Fibroblast of the aortic adventitia (primary cell): ENCODE measurements at regions not wholly inside any gene's neighbourhood (a gene's known extent, or its start where the extent isn't known, plus 50 kb on each side); places are given as distances from the start of the nearest gene placed in this dataset.
A peak's percentile ranks its signal among the peaks of the same experiment; 100 is the strongest.

Source experiments
- DNase-seq: peaks from one replicate; pipeline ENCODE4 v3.0.0-alpha.2; 2010; ENCODE audit warnings: low read depth
- H3K4me3 ChIP-seq: 2 replicates; pipeline ENCODE4 v1.5.1; 2011; ENCODE audit warnings: low read depth, mild to moderate bottlenecking, control low read depth, low read length, moderate library complexity
- CTCF ChIP-seq: IDR thresholded peaks from 2 replicates; pipeline ENCODE4 v1.5.1; 2011; ENCODE audit warnings: mild to moderate bottlenecking, low read length, control low read depth, inconsistent platforms; ENCODE audit not compliant: insufficient read depth

DNA sequence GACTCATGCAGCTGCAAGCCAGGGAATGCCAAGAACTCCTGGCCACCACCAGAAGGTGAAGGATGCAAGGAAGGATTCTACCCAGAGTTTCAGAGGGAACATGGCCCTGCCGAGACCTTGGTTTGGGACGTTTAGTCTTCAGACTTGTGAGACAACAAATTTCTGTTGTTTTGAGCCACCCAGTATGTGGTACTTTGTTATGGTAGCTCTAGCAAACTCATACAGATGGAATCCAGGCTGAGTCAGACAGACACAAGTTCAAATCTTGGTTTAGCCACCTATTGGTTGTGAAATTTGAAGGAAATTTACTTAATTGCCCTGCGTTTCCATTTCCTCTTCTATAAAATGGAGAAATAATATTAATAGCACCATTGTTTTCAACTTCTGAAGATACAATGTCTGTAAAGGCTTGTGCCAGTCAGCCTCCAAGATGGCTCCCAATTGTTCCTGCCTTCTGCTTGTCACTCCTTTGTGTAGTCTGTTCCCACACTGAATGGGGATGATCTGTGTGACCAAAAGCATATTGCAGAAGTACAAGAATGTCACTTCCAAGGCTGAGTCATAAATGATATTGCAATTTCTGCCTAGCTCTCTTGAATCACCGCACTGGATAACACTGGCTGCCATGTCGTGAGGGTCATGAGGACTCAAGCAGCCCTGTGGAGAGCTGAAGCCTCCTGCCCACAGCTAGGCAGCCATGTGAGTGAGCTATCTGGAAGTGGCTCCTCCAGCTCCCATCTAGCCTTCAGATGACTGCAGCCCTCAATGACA is 223.5 kb upstream of the PROK2 start:
- no peak overlapping the region for H3K4me3 ChIP-seq
- no peak for TF ChIP-seq CTCF
- peak; percentile 42 for DNase-seq

- no peak overlapping the region for H3K4me3 ChIP-seq
- TF ChIP-seq CTCF: no peak
- no peak for DNase-seq
Measured at GRCh38 chr3:72006631-72007556, 221.9 kb upstream of the PROK2 start.

DNA sequence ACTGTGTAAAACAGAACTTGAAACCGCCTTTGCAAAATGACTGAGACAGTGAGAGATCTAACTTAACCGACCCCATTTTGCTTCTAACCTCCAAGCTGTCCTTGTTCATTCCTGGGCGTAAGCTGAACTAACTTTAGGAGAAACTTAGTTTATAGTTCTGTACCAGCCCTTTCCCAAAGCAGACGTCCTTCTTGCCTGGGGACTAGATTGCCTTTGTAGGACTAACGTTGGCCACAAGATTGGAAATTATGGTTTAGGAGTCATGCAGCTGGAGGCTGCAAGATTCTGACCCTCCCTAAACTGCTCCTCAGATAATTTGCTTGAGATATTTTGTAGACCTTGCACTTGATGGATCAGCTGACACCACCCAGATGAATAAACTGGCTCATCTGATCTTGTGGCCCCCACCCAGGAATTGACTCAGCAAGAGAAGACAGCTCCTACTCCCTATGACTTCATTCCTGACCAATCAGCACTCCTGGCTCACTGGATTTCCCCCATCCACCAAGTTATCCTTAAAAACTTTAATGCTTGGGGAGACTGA is 219.9 kb upstream of the PROK2 start:
- DNase-seq: peak; percentile 83

DNA sequence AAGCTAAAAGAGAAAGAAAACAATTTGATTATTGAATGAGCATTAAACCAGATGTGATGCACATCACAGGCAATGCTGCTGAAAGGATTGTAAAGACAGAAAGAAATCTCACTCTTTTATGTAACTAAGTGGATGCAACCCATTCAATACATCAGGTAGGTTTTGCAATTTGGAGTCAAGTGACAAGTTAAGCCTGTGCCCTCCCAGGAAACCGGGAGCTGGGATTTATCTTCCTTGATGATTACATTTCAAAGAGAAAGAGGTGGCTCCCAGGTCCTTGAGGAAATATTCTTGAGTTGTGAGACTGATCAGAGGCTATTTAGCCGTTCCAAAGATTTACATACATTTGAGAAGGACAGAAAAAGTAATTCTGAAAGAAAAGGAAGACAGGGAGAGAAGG is 219.0 kb upstream of the PROK2 start:
- DNase-seq: no peak
- H3K4me3 ChIP-seq: no peak overlapping the region
- no peak for TF ChIP-seq CTCF

More for the DNA sequence above, 219.9 kb upstream of the PROK2 start:
- no peak for TF ChIP-seq CTCF
- H3K4me3 ChIP-seq: no peak overlapping the region

DNA sequence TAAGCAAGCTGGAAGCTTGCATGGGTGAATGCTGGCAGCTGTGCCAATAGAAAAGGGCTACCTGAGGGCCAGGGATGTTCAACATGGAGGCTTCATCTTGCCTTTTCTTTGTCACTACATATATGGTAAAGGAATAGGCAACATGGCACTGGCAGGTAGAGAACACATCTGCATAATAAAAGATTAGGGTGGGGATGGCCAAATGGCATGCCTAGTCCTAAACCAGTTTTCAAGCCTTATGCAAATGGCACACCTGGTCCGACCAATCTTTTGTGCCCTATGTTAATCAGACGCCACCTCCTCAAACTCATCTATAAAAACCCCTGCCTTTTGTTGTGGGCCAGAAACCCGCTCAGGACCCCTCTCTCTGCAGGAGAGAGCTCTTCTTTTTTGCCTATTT is 216.8 kb upstream of the PROK2 start:
- TF ChIP-seq CTCF: no peak
- no peak overlapping the region for H3K4me3 ChIP-seq

DNA sequence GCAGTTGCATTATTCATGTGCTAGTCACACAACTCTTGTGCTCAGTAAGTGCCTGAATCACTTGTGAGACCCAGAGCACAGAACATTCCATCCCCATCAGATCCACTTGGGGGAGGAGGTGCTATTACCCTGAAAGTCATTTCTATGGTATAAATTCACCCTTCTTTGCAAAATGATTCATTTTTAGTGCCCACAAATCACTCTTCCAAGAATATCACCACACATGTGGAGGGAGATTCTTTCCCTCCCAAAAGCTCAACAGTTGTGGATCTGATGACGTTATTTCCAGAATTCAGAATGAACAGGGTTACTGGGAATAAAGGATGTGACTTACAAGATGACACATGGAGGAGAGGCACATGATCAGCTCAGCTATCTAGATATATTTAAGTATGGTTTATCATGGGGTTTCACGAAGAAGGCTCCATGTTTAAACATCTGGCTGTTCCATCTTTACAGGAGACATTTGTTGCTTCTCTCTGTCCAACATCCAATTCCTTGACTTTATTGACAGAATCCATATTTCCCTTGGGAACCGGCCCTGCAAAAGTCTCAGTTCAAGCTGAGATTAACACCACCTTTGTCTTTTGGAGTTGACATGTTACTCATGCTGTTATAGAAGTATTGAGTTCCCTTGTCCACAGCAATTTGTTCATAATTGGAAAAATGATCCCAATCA is 214.2 kb upstream of the PROK2 start:
- no peak for TF ChIP-seq CTCF
- H3K4me3 ChIP-seq: no peak overlapping the region
- peak; percentile 79 for DNase-seq

More for the DNA sequence above, 216.8 kb upstream of the PROK2 start:
- no peak for DNase-seq
